ENCODE measurements at regions not wholly inside any gene's neighbourhood (a gene's known extent, or its start where the extent isn't known, plus 50 kb on each side); places are given as distances from the start of the nearest gene placed in this dataset.

- TF ChIP-seq GATA3 (IDR thresholded peaks at IDR 0.05; ENCODE audit: low read depth, low read length), result no peak
- no peak for TF ChIP-seq GATA2 (IDR thresholded peaks at IDR 0.05; ENCODE audit: low read depth, low read length)
Measured at GRCh38 chr5:60297658-60298057, 402.3 kb downstream of the DEPDC1B start.

Measured in SH-SY5Y (cell line).